HG03457 (cell line): ENCODE measurements at regions not wholly inside any gene's neighbourhood (a gene's known extent, or its start where the extent isn't known, plus 50 kb on each side); places are given as distances from the start of the nearest gene placed in this dataset.

Experiments used
- ATAC-seq: cut with Tn5 transposase; IDR thresholded peaks from one replicate; pipeline ENCODE4 v1.9.1; 2021; ENCODE audit warnings: moderate number of reproducible peaks; ENCODE audit not compliant: unreplicated experiment

DNA sequence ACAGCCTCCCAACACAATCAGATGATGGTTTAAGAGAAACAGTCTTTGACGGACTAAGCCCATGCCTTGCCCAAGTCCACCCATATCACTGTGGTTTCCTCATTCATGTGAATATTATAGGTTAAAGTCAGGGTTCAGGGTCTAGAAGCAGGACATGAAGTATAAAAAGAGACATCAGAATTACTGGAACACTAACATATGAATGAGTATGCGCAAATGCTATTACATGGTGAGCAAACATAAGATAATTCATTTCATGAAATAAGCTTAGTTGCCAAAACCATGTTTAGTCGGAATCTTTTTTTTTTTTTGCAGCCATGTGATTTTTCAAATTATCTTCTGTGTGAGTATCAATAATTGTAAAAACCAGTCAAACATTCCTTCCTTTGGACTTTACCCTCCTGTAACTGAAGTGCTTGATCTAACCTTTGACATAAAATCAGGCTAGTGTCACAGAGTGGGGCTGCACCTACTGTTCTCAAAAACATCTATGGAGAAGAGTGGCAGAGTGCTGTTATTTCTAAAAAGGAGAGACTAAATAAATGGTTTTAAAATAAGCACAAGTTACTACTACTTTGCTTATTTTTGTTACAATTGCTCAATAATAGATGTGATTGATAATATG lies 84.9 kb upstream of the NRIP1 start:
- no peak for ATAC-seq

DNA sequence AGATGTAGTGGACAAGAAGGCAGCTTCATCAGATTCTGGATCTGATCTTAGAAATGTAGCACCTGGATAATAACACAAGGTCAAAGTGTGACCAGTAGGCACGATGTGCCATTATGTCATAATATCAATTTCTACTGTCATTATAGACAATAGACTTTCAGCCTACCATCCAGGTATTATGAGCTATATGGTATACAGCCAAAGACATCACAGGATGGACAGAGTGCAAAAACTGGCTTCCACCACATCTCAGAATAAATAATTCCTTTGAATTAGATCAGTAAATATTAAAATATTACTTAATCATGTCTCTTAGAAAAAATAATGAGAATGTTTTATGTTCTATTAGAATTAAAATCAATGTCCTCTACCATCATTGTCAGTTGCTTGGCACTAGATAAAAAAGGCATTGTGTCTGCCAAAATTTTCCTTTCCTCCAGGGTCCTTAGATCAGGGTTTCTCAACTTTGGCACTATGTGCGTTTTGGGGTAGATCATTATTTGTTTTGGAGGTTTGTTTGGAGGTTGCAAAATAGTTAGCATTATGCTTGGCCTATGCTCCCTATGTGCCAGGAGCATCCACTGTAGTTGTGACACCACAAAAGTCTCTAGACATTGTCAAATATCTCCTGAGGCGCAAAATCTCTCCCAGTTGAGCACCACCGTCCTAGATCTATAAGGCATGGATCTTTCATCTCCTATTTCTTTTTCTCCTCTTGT lies 86.7 kb upstream of the NRIP1 start:
- no peak for ATAC-seq

DNA sequence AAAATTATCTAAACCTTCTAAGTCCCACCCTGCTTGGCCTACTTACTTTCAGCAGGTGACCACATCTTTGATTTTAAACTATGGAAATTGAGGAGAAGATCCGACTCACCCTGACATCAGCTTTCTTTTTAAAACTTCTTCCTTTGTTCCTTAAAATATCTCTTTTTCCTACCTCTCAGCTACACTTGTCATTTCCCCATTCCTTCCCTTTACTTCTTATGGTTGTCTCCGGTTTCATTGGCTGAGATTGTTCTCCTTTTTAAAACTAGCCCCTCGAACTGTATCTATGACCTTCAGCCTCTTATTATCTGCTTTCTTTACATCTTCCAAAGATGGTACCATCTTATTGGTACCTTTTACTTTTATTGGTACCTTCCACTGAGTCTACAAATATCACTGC lies 87.8 kb upstream of the NRIP1 start:
- no peak for ATAC-seq

DNA sequence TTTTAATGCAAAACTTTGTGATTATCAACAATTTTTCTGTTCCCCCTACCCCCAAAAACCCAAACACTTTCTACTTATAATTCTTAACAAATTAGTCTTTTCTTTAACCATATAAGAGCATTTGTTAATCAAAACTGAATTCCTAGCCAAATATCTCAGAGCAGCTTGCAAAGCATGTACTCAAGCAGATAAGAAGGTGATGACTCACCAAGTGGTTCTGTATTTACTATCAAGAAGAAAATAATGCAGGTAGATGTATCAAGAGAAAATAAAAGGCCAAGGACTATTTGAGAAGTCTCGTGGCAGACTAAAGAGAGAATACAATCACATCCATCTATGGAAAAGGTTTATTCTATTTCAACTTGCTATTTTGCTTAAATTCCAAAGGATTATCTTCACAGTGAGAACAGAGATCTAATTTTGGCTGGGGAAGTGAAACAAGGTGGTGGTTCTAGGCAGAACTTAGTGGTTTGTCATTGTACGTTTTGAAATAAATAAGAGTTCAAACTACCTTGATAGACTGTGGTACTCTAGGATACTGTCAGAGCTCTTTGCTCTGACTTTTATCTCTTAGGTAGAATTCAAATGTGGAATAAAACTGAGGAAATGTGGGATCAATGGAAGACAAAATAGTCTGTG lies 94.7 kb upstream of the NRIP1 start:
- no peak for ATAC-seq

DNA sequence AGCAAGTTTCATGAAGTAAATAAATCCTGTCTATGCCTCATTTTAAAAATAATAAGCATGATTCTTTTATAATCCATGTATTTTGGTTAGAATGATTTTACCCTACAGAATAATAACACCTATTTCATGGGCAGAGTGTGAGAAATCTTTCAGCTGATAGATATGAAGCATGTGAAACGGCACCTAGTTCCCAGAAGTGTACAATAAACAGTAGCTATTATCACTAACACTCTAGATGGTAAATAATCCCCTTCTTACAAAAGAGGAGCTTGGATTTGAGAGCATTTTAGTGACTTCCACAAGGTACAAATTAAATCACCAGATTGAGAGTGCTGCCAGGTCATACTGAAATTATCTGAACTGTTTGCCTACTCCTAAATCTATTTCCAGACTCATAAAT lies 95.3 kb upstream of the NRIP1 start:
- no peak for ATAC-seq

DNA sequence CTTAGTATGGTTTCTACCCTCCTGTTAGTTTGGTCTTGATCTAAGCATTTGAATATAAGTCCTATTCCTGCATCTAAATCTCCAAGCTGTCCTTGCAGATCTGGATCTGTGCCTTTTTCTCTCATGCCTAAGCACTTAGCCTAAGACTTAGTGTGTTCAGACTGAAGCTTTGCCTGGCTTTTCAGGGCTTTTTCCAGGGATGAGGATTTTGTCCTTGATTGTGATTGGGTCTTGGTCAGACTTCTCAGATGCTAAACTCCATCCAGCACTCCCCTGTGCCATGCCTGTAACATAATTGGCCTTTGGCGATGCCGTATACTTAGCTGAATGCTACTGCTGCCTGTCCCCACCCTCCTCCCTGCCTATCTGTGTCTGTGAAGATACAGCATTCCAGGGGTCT lies 98.1 kb upstream of the NRIP1 start:
- no peak for ATAC-seq

DNA sequence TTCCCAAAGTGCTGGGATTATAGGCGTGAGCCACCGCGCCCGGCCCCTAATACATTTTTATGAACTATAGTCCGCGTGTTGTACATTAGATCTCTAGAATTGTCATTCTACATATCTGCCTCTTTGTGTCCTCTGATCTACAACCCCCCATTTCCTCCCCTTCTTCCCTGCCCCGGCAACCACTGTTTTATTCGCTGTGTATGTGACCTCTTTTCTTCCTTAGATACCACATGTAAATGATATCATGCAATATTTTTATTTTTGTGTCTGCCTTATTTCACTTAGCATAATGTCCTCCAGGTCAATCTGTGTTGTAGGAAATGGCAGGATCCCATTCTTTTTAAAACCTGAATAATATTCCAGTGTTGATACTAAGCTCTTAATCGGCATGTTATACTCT lies 99.5 kb upstream of the NRIP1 start:
- ATAC-seq, result no peak

DNA sequence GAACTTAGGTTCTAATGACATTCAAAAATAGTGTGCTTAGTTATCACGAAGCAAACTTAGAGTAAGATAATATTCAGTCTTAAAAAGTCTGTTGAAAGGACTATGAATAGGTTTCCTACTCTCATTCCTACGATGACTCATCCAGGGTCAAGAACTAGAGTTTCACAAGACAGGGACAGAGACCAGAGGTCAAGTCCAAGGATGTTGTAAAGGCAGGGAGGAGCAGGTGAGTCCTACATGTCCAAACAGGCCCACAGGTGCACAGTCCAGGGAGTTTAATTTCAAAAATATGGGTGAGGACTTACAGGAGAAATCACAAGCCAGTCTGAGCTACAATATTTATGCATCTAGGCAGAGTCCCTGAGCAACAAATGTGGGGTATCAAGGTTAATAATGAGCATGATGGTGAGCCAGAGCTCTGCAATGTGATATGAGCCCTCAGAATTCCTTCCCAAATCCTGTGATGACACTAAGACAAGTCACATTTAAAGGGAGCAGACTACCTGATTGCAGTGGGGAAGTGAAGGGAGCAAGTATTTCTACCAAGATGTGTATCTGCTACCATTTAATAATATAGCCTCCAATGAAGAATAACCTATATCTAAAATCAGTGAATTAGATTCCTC lies 100.0 kb upstream of the NRIP1 start:
- ATAC-seq, result no peak

DNA sequence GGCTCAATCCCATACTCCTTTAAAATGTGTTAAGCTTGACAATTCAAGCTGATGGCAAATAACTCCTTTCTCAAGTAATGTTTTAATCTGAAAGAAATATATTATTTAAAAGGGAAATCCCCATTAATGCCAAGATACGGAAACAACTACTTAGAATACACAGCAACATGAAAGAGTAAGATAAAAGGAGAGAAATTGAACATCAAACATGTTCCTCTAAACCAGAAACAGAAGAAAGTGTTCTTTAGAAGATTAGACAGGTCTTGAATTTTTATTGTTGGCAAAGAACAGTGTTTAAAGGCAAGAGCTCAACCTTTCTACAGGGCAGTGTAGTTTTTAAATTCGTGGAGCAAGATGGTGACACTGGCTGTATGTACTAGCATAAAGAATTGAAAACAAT lies 105.8 kb upstream of the NRIP1 start:
- no peak for ATAC-seq

DNA sequence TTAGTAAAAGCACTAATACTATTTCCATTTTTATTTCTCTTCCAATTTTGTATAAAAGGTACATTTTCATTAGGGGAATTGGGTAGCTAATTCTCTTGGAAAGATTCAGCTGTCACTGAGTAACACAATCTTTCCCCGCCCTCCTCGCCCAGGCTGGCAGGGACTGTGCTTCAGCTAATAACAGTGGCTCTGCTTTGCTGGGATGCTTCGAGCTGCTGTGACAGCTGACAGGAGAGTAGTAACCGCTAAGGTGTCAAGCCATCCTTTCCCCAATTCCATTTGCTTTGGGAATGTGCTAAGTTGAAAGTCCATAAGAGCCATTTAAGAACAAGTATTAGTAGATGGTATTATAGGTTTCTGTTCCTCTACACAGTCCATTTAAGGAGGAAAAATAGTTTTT lies 106.7 kb upstream of the NRIP1 start:
- no peak for ATAC-seq

DNA sequence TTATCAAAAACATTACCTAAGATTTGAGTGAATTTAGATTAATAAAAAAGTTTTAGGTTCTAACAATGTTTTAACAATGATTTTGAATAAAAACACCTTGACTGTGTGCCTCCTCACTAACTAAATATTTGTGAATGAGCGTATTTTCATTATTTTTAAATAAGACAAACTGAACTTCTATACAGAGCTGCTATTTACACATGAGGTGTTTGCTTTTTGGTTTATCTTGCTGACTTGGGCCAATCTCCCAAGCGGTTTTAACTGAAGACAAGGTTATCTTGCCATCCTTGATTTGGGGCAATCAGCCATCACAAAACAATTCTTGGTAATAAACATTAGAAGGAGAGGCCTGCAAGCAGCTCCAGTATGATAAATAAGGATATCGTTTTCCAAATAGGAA lies 108.2 kb upstream of the NRIP1 start:
- ATAC-seq, result no peak

DNA sequence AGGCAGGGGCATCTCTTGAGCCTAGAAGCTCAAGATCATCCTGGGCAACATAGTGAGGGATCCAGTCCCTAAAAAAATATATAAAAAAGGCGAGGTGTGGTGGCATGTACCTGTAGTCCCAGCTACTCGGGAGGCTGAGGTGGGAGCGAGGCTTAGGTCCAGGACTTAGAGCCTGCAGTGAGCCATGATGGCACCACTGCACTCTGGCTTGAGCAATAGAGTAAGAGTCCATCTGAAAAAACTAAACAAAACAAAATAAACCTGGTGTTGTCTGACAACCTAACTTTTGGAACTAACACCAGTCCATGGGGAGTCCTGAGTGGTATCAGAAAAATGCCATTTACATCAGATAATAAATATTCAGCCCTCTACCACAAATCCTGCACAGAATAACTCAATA lies 110.1 kb upstream of the NRIP1 start:
- ATAC-seq, result no peak

DNA sequence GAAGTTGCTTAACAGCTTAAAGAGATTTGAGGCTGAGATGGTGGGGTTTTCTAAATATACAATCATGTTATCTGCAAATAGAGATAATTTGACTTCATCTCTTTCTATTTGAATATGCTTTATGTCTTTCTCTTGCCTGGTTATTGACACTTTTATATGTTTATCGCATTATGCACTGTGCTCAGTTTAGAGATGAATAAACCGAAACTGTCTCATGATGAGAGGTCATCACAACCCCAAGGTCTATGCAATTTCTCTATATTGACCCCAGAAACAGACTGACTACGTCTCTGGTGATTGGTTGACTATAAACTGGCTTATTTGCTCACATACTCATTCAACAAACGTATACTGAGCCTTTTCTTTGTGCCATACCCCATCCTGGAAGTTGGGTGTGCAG lies 117.9 kb upstream of the NRIP1 start:
- no peak for ATAC-seq

DNA sequence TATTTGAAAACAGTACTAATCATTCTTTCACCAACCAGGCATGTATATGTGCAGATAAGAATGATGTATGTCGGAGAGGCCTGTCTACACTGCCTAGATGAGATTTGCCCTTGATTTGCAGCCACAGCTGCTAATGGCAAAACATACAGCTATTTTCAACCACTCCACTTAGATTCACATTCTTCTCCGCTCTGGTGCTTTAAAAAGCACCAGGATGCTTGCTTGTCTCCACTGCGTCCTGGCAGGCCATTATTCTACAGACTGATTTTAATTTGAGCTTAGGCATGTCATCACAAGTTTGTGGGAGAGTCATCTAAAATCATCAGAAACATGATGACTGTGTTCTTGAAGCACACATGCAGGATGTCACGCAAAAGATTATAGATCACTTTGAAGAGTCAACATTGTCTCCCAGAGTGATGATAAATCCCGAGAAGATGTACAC lies 119.0 kb upstream of the NRIP1 start:
- no peak for ATAC-seq

DNA sequence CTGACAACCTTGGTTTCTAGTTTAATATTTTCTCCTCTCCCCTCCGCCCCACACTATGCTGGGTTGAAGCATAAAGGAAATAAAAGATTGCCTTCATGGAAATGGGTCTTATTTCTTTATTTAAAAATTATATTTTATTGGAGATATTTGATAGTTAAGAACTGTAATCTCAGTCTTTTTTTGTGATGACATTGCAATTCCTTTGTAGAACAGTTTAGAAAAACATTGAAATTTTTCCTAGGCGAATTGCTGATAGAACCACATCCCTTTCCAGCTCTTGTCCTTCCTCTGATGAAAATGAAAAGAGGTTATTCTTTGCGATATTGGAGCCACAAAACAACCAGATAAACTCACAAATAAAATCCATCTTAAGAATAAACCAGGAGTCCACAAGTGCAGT lies 125.6 kb upstream of the NRIP1 start:
- no peak for ATAC-seq

DNA sequence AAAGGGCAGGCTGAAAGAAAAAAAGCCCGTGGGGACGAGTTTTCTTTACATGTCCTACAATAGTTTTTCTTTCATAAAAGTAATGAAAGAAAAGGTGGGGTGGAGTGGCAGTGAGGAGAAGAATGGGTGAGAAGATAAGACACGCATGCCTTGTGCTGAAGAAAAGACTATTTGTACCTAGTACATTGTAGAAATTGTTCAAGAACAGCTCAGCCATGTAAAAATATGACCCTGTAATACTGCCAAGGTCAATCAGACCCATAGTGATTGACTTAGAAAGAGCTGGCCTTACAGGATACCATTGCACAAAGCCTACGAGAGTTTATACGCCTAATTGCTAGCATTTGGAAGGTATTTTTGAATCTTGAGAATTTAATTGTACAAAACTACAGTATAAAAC lies 126.0 kb upstream of the NRIP1 start:
- no peak for ATAC-seq

DNA sequence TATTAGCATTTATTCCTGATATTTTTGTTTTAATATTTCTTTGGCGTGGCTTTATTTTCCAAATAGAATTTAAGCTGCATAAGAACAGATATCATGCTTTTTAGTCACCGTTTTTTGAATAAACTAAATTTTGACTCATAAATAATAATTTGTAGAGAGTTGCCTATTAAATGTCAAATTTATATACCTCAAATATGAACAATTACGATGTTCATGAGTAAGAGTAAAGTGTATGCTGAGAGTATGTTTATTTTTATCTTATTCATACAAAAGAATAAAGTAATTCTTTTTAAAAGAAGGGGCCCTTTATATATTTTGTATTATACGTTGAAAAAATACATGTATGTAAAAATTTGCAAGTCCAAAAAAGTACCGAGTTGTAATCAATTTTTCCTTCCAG lies 126.5 kb upstream of the NRIP1 start:
- no peak for ATAC-seq

DNA sequence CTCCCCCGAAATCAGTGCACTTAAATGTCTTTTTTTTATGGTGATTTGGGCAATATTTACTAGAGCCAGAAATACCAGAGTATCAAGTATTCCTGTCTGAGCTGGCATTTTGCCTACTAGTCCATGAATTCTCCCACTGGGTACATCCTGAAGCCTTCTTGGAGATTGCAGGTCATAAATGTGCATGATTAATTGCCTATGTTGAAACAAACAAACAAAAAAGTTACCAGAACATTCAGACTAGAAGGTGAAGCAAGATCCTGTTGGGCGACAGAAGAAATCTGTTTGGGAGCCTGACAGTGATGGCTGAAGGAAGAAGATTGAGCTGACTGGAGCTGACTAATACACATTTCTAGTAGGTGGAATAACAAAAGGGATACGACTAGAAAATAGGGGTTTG lies 127.4 kb upstream of the NRIP1 start:
- no peak for ATAC-seq

DNA sequence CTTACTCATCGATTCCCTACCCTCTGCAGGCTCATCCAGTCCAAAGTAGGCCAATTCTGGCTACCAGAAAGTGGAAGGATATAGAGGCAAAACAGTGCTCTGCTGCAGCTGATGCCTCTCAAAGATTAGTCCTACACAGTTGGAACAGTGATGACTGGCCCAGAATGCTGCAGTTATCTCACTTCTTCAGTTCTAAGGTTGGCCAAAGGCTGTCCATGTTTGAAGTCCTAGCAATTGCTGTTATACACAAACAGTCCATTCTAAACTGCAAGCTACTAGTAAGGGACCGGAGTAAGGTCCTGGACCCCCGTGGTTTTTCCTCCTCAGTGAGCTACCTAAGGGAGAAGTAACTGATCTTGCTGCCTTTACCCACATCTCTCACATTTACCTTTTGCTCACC lies 129.1 kb upstream of the NRIP1 start:
- no peak for ATAC-seq

DNA sequence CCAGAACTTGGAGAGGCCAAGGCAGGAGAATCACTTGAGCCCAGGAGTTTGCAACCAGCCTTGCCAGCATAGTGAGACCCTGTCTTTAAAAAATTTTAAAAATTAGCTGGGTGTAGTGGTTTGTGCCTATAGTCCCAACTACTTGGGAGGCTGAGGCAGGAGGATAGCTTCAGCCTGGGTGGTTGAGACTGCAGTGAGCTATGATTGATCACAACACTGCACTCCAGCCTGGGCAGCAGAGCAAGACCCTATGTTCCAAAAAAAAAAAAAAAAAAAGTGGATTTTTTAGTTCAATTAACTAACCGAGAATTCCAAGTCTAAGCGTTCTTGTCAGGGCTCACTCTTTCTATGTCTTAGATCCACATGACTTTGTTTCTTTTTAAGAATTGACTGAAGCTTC lies 130.3 kb upstream of the NRIP1 start:
- no peak for ATAC-seq

DNA sequence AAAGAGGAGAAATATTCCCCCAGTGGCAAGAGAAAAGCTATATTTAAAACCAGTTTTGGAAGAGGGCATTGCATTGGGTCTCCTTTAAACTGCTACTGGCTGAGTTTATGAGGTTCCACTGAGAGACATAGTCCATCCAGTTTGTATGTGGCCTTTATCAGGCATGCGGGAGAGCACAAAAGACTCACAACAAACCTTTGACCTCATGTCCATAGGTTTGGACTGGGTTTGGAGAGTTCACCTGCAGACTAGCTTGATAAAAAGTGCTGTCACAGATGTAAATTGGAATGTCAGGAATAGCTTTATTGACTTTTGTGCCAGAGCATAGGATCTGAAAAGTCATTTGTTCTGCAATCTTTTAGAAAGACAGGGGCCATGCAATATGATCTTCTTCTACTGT lies 131.0 kb upstream of the NRIP1 start:
- ATAC-seq, result no peak

DNA sequence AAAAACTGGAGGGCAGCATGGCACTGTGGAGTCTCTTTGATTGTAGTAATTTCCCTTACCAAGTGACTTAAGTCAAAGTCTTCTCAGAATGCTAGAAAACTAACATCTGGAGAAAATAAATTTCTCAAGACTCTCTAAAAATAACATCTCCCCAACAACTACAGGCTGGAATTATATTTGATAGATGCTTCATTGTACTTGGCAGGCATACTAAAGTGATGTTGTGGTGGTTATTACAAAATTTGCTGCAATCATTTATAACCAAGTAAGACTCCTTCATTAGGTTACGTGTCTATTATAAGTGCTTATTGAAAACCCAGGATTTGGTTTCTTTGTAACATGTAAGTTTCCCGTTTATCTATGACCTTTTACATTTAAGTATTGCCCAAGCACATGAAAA lies 132.9 kb upstream of the NRIP1 start:
- no peak for ATAC-seq
